HS-27A (cell line): ENCODE measurements at regions not wholly inside any gene's neighbourhood (a gene's known extent, or its start where the extent isn't known, plus 50 kb on each side); places are given as distances from the start of the nearest gene placed in this dataset.
"Not testable (repeated sequence)": the region's sequence is repeated elsewhere in the genome, so short reads cannot be mapped to it uniquely, and the experiment has no call there.

Experiments used
- DNase-seq: peaks from one replicate; pipeline ENCODE4 v3.0.0-alpha.2; 2012; ENCODE audit warnings: low read depth, missing footprints

- no peak for DNase-seq
Measured at GRCh38 chr12:86772696-86773095, 516.5 kb upstream of the MGAT4C start.

GRCh38 chr12:86770871-86771270, 514.7 kb upstream of the MGAT4C start:
- no peak for DNase-seq

- DNase-seq = no peak
Measured at GRCh38 chr12:86748894-86749293, 492.7 kb upstream of the MGAT4C start.

GRCh38 chr12:86744547-86745212, 488.5 kb upstream of the MGAT4C start:
- DNase-seq = no peak

- no peak for DNase-seq
Measured at GRCh38 chr12:86743875-86744536, 487.8 kb upstream of the MGAT4C start.

- DNase-seq = no peak
Measured at GRCh38 chr12:86741531-86741930, 485.3 kb upstream of the MGAT4C start.

- DNase-seq = no peak
Measured at GRCh38 chr12:86735851-86736250, 479.7 kb upstream of the MGAT4C start.

- no peak for DNase-seq
Measured at GRCh38 chr12:86735072-86735471, 478.9 kb upstream of the MGAT4C start.

- DNase-seq = no peak
Measured at GRCh38 chr12:86730233-86730632, 474.0 kb upstream of the MGAT4C start.

- DNase-seq = no peak
Measured at GRCh38 chr12:86729739-86730138, 473.5 kb upstream of the MGAT4C start.

GRCh38 chr12:86727160-86727559, 471.0 kb upstream of the MGAT4C start:
- no peak for DNase-seq

- no peak for DNase-seq
Measured at GRCh38 chr12:86724716-86725115, 468.5 kb upstream of the MGAT4C start.

GRCh38 chr12:86723326-86723725, 467.1 kb upstream of the MGAT4C start:
- no peak for DNase-seq

GRCh38 chr12:86721713-86722397, 465.7 kb upstream of the MGAT4C start:
- no peak for DNase-seq

GRCh38 chr12:86719381-86719780, 463.2 kb upstream of the MGAT4C start:
- no peak for DNase-seq

GRCh38 chr12:86713121-86713520, 456.9 kb upstream of the MGAT4C start:
- no peak for DNase-seq

- peak; percentile 97 for DNase-seq
Measured at GRCh38 chr12:86712425-86712843, 456.2 kb upstream of the MGAT4C start.

- no peak for DNase-seq
Measured at GRCh38 chr12:86711731-86712130, 455.5 kb upstream of the MGAT4C start.

GRCh38 chr12:86710109-86710508, 453.9 kb upstream of the MGAT4C start:
- no peak for DNase-seq

- not testable (repeated sequence) for DNase-seq
Measured at GRCh38 chr12:86709017-86709416, 452.8 kb upstream of the MGAT4C start.

GRCh38 chr12:86698641-86698980, 442.4 kb upstream of the MGAT4C start:
- peak; percentile 51 for DNase-seq

- DNase-seq = no peak
Measured at GRCh38 chr12:86697916-86698640, 441.9 kb upstream of the MGAT4C start.
